CD14-positive monocyte (primary cell): ENCODE measurements at regions not wholly inside any gene's neighbourhood (a gene's known extent, or its start where the extent isn't known, plus 50 kb on each side); places are given as distances from the start of the nearest gene placed in this dataset.

ENCODE experiments used
- DNase-seq, 3 donors: peaks; one replicate each; pipeline ENCODE4 v3.0.0-alpha.2; 2011 to 2022
- H2AFZ ChIP-seq: 2 replicates; pipeline ENCODE4 v1.6.0; 2012; ENCODE audit warnings: mild to moderate bottlenecking, low read depth, low read length, inconsistent platforms; ENCODE audit not compliant: insufficient read depth, poor library complexity, severe bottlenecking
- H3K27ac ChIP-seq, 2 donors: 1 replicate in 1 of 2; 2 replicates in 1 of 2; pipeline ENCODE4 v1.5.1; 2012 to 2013; ENCODE audit warnings: low read length in 2 of 2, control low read depth in 1 of 2, inconsistent platforms in 1 of 2, low read depth in 1 of 2, mild to moderate bottlenecking in 1 of 2
- H3K27me3 ChIP-seq, 2 donors: one replicate each; pipeline versions ENCODE4 v1.6.0 to v1.6.1; 2011 to 2013; ENCODE audit warnings: low read length in 2 of 2; ENCODE audit not compliant: control insufficient read depth in 2 of 2, insufficient read depth in 2 of 2
- H3K36me3 ChIP-seq, 2 donors: replicated peaks in 1 of 2; 1 replicate in 1 of 2; 2 replicates in 1 of 2; pipeline versions ENCODE4 v1.5.1 to v1.6.1; 2012 to 2013; ENCODE audit warnings: low read length in 2 of 2, control low read depth in 1 of 2, inconsistent platforms in 1 of 2, mild to moderate bottlenecking in 1 of 2; ENCODE audit not compliant: insufficient read depth in 2 of 2, control insufficient read depth in 1 of 2
- H3K4me1 ChIP-seq, 2 donors: 1 replicate in 1 of 2; 2 replicates in 1 of 2; pipeline versions ENCODE4 v1.5.1 to v1.6.1; 2012 to 2013; ENCODE audit warnings: low read length in 2 of 2, control low read depth in 1 of 2, inconsistent platforms in 1 of 2, mild to moderate bottlenecking in 1 of 2, moderate library complexity in 1 of 2; ENCODE audit not compliant: insufficient read depth in 2 of 2, control insufficient read depth in 1 of 2
- H3K4me2 ChIP-seq: replicated peaks from 2 replicates; pipeline ENCODE3; 2012; ENCODE audit warnings: low read length, moderate library complexity, mild to moderate bottlenecking; ENCODE audit not compliant: poor library complexity, severe bottlenecking; ENCODE audit errors: extremely low read depth
- H3K4me3 ChIP-seq, 3 experiments: fragments of 200-600 bp in 1 of 3; sonication (generic) in 1 of 3; replicated peaks in 1 of 3; 1 replicate in 2 of 3; 2 replicates in 1 of 3; pipeline ENCODE4 v1.5.1; 2011 to 2013; ENCODE audit warnings: low read length in 3 of 3, mild to moderate bottlenecking in 3 of 3, control low read depth in 2 of 3, low read depth in 2 of 3, inconsistent platforms in 1 of 3, moderate library complexity in 1 of 3
- H3K79me2 ChIP-seq: 2 replicates; pipeline ENCODE4 v1.6.0; 2012; ENCODE audit warnings: mild to moderate bottlenecking, control low read depth, inconsistent platforms, low read length, moderate library complexity; ENCODE audit not compliant: insufficient read depth
- H3K9ac ChIP-seq: 2 replicates; pipeline ENCODE4 v1.6.0; 2017; ENCODE audit warnings: low read length, mild to moderate bottlenecking; ENCODE audit not compliant: insufficient read depth, poor library complexity, severe bottlenecking
- H3K9me3 ChIP-seq, 2 donors: replicated peaks in 1 of 2; 1 replicate in 1 of 2; 2 replicates in 1 of 2; pipeline versions ENCODE4 v1.5.1 to v1.6.1; 2012 to 2013; ENCODE audit warnings: low read length in 2 of 2, control low read depth in 1 of 2; ENCODE audit not compliant: control insufficient read depth in 1 of 2, insufficient read depth in 1 of 2
- H4K20me1 ChIP-seq: 2 replicates; pipeline ENCODE4 v1.6.0; 2012; ENCODE audit warnings: mild to moderate bottlenecking, low read length, control low read depth, moderate library complexity; ENCODE audit not compliant: insufficient read depth
- H3K27ac Mint-ChIP-seq, 7 donors: one replicate each; pipeline ENCODE4 v1.8.0; 2020; ENCODE audit warnings: mild to moderate bottlenecking in 7 of 7, mixed read lengths in 7 of 7, moderate library complexity in 6 of 7, inconsistent platforms in 2 of 7
- H3K27me3 Mint-ChIP-seq, 3 donors: one replicate each; pipeline ENCODE4 v1.8.0; 2021 to 2022; ENCODE audit warnings: low read depth in 3 of 3, mild to moderate bottlenecking in 3 of 3, mixed read lengths in 3 of 3, moderate library complexity in 3 of 3, inconsistent platforms in 1 of 3
- H3K36me3 Mint-ChIP-seq, 2 donors: one replicate each; pipeline ENCODE4 v1.8.0; 2020; ENCODE audit warnings: mixed read lengths in 2 of 2, inconsistent platforms in 1 of 2, mild to moderate bottlenecking in 1 of 2
- H3K4me1 Mint-ChIP-seq: one replicate; pipeline ENCODE4 v1.8.0; 2020; ENCODE audit warnings: mild to moderate bottlenecking, mixed read lengths
- H3K4me3 Mint-ChIP-seq, 2 donors: one replicate each; pipeline ENCODE4 v1.8.0; 2020; ENCODE audit warnings: mild to moderate bottlenecking in 2 of 2, mixed read lengths in 2 of 2, moderate library complexity in 1 of 2
- H3K9me3 Mint-ChIP-seq, 7 donors: one replicate each; pipeline ENCODE4 v1.8.0; 2020 to 2022; ENCODE audit warnings: mixed read lengths in 7 of 7, mild to moderate bottlenecking in 6 of 7, moderate library complexity in 6 of 7, inconsistent platforms in 2 of 7
- CTCF ChIP-seq: fragments of 200-600 bp; IDR thresholded peaks from one replicate; pipeline ENCODE4 v1.8.0; 2022; ENCODE audit warnings: antibody characterized with exemption, mild to moderate bottlenecking
- intact Hi-C, 2 donors: fragments of 100-400 bp; cut with micrococcal nuclease; formaldehyde crosslinking; loops; one replicate each; pipeline versions ENCODE4 v1.15.0 to v1.15.1; 2023

DNA sequence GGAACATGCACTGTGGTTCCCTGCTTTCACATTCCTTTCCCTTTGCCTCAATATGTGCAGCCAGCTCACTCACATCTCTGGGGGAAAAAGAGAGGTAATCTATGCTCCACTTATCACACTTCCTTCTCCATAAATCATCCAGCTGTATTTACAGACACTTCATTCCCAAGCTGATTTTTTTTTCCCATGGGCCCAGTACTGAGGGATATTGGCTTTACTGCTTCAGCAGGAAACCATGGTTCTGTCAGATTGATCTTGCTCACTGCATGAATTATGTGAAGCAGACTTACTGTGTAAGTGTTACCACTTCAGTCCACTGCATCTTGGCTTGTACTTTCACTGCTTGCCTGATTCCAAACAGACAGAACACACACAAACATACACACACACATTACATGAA, 555.6 kb downstream of the CCER1 start:
- no peak overlapping the region for H3K4me3 ChIP-seq
- no peaks in the 10 kb centered on the region for H3K4me1 ChIP-seq
- peaks cover 10 to 61% (median 35%) of the 10 kb centered on the region in 3 donors for H3K27me3 Mint-ChIP-seq
- no peaks in the 10 kb centered on the region for H4K20me1 ChIP-seq
- H3K79me2 ChIP-seq, result no peaks in the 10 kb centered on the region
- no peak for TF ChIP-seq CTCF
- intact Hi-C loops, result no loop called here
- H3K4me1 Mint-ChIP-seq, result peaks cover 2% of the 10 kb centered on the region
- peaks cover 18 to 36% of the 10 kb centered on the region in 2 donors for H3K27me3 ChIP-seq
- DNase-seq, result no peak
- no peak overlapping the region for H3K9ac ChIP-seq
- H3K36me3 ChIP-seq, result no peaks in the 10 kb centered on the region
- H3K4me2 ChIP-seq, result no peak overlapping the region
- no peak overlapping the region for H3K27ac Mint-ChIP-seq
- H3K9me3 ChIP-seq, result peaks cover 10 to 41% of the 10 kb centered on the region in 2 donors
- peaks cover 0 to 3% of the 10 kb centered on the region in 2 donors for H3K36me3 Mint-ChIP-seq
- no peak overlapping the region for H3K27ac ChIP-seq
- peaks cover 16 to 38% (median 26%) of the 10 kb centered on the region in 7 donors for H3K9me3 Mint-ChIP-seq
- H3K4me3 Mint-ChIP-seq, result peak overlapping the region in 1 of 2 donors; percentile 60
- H2AFZ ChIP-seq, result no peak overlapping the region

DNA sequence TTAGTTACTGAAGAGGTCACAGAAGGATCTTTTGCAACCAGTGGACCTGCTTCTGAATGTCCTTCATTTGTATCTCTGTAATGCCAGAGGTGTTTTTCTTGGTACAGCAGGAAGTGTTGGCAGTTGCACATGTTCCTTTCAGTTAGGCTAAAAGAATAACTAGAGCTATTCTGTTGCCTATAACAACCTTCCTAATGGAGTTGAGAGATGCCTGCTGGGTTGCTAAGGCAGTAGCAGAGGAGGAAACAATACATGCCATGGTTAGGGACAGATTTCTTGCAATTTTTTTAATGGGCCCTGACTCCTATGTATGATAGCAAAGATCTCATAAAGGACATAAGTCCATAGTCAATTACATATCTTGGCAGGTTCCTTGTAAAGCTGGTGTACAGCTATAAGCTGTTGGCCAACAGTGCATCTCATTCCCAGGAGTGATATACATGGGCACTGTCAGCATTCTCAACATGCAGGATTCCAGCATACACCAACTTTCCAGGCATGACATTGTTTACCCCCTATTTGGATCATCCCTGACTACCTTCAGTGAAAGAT, 556.6 kb downstream of the CCER1 start:
- Mint-ChIP-seq H3K4me3 (no peak overlapping the region), H3K9me3 (peaks cover 16 to 40% (median 26%) of the 10 kb centered on the region in 7 donors), H3K36me3 (peaks cover 0 to 3% of the 10 kb centered on the region in 2 donors), H3K4me1 (no peaks in the 10 kb centered on the region), H3K27ac (no peak overlapping the region), H3K27me3 (peaks cover 12 to 67% (median 39%) of the 10 kb centered on the region in 3 donors)
- Histone ChIP-seq H3K36me3 (no peaks in the 10 kb centered on the region), H3K9me3 (peaks cover 10 to 41% of the 10 kb centered on the region in 2 donors), H3K9ac (no peak overlapping the region), H3K4me3 (no peak overlapping the region), H4K20me1 (no peaks in the 10 kb centered on the region), H3K27ac (no peak overlapping the region), H3K4me1 (no peaks in the 10 kb centered on the region), H3K4me2 (no peak overlapping the region), H2AFZ (no peak overlapping the region), H3K79me2 (no peaks in the 10 kb centered on the region), H3K27me3 (peaks cover 18 to 42% of the 10 kb centered on the region in 2 donors)
- intact Hi-C loops, result no loop called here
- TF ChIP-seq CTCF, result no peak
- no peak for DNase-seq
